ENCODE measurements at regions not wholly inside any gene's neighbourhood (a gene's known extent, or its start where the extent isn't known, plus 50 kb on each side); places are given as distances from the start of the nearest gene placed in this dataset.

GRCh38 chr14:99072956-99073355 lies 199.0 kb downstream of the BCL11B start:
- TF ChIP-seq POLR2A (IDR thresholded peaks at IDR 0.05; ENCODE audit: extremely low read depth, insufficient read length), result no peak
- TF ChIP-seq CTCF (IDR thresholded peaks at IDR 0.05; ENCODE audit: low read depth, low read length), result no peak

Data from NB4 (cell line).